Prostate gland (tissue), 2 donors: ENCODE measurements at regions not wholly inside any gene's neighbourhood (a gene's known extent, or its start where the extent isn't known, plus 50 kb on each side); places are given as distances from the start of the nearest gene placed in this dataset.

Experiments used
- DNase-seq: peaks from one replicate; pipeline ENCODE4 v3.0.0-alpha.2; 2019; ENCODE audit warnings: low spot score
- H3K27ac ChIP-seq, 2 donors: fragments of 200-600 bp; sonication (generic); 2 replicates each; pipeline ENCODE4 v1.5.1; 2017 to 2019
- H3K27me3 ChIP-seq: fragments of 200-600 bp; sonication (generic); replicated peaks from 2 replicates; pipeline ENCODE4 v1.5.1; 2019; ENCODE audit not compliant: insufficient read depth
- H3K36me3 ChIP-seq, 2 donors: fragments of 200-600 bp; sonication (generic); 1 replicate in 1 of 2; 2 replicates in 1 of 2; pipeline versions ENCODE4 v1.5.1 to v1.8.1; 2017 to 2019
- H3K4me1 ChIP-seq: fragments of 200-600 bp; sonication (generic); replicated peaks from 2 replicates; pipeline ENCODE4 v1.5.1; 2019
- H3K4me3 ChIP-seq, 2 donors: fragments of 200-600 bp; sonication (generic); 2 replicates each; pipeline ENCODE4 v1.5.1; 2017 to 2019
- H3K9me3 ChIP-seq: fragments of 200-600 bp; sonication (generic); 2 replicates; pipeline ENCODE4 v1.5.1; 2017
- CTCF ChIP-seq, 4 experiments: fragments of 200-600 bp in 2 of 4; fragments of 450-650 bp in 2 of 4; sonication (generic) in 2 of 4; IDR thresholded peaks; 1 replicate in 3 of 4; 2 replicates in 1 of 4; pipeline ENCODE4 v1.5.1; 2016 to 2019; ENCODE audit warnings: antibody characterized with exemption in 4 of 4, mild to moderate bottlenecking in 2 of 4, moderate library complexity in 2 of 4
- POLR2A ChIP-seq: fragments of 450-650 bp; IDR thresholded peaks from one replicate; pipeline ENCODE4 v1.6.1; 2016; ENCODE audit warnings: antibody characterized with exemption, mild to moderate bottlenecking
- POLR2AphosphoS5 ChIP-seq: sonication (generic); formaldehyde crosslinking; IDR thresholded peaks from one replicate; pipeline ENCODE4 v1.6.1; 2017; ENCODE audit warnings: antibody characterized with exemption
- WGBS: methylation state at CpG from one replicate; pipeline ENCODE4 v1.1.5; 2018; 5-methylcytosine and 5-hydroxymethylcytosine counted together
- intact Hi-C: fragments of 100-400 bp; cut with DNase I; formaldehyde crosslinking; loops from one replicate; pipeline ENCODE4 v1.14.2; 2022

GRCh38 chr12:17104801-17105200 lies 498.8 kb upstream of the LMO3 start:
- Histone ChIP-seq H3K4me3 (no peak overlapping the region), H3K4me1 (no peaks in the 10 kb centered on the region), H3K9me3 (no peaks in the 10 kb centered on the region), H3K27ac (no peak overlapping the region), H3K27me3 (no peaks in the 10 kb centered on the region), H3K36me3 (no peaks in the 10 kb centered on the region)
- TF ChIP-seq CTCF (IDR thresholded peaks at IDR 0.05) = no peak
- TF ChIP-seq POLR2A = no peak
- TF ChIP-seq POLR2AphosphoS5 = no peak
- 54% methylated on average over 2 of the region's 2 CpGs for WGBS
- intact Hi-C loops = no loop called here
- DNase-seq = no peak

- no peaks in the 10 kb centered on the region for H3K36me3 ChIP-seq
- WGBS = 84% methylated on average over 11 of the region's 11 CpGs
- no peak overlapping the region for H3K27ac ChIP-seq
- no peaks in the 10 kb centered on the region for H3K9me3 ChIP-seq
- H3K27me3 ChIP-seq = no peaks in the 10 kb centered on the region
- H3K4me3 ChIP-seq = no peak overlapping the region
- DNase-seq = no peak
- TF ChIP-seq POLR2AphosphoS5 (no peak), CTCF (IDR thresholded peaks at IDR 0.05) (no peak), POLR2A (no peak)
- intact Hi-C loops = no loop called here
- H3K4me1 ChIP-seq = no peaks in the 10 kb centered on the region
Observed at GRCh38 chr12:17097674-17098073, 491.7 kb upstream of the LMO3 start.

- Histone ChIP-seq H3K27ac (no peak overlapping the region), H3K36me3 (no peaks in the 10 kb centered on the region), H3K9me3 (no peaks in the 10 kb centered on the region), H3K4me1 (no peaks in the 10 kb centered on the region), H3K27me3 (no peaks in the 10 kb centered on the region), H3K4me3 (no peak overlapping the region)
- TF ChIP-seq POLR2AphosphoS5 (no peak), CTCF (IDR thresholded peaks at IDR 0.05) (no peak), POLR2A (no peak)
- no peak for DNase-seq
- intact Hi-C loops = no loop called here
Observed at GRCh38 chr12:17084831-17085230, 478.9 kb upstream of the LMO3 start.

DNA sequence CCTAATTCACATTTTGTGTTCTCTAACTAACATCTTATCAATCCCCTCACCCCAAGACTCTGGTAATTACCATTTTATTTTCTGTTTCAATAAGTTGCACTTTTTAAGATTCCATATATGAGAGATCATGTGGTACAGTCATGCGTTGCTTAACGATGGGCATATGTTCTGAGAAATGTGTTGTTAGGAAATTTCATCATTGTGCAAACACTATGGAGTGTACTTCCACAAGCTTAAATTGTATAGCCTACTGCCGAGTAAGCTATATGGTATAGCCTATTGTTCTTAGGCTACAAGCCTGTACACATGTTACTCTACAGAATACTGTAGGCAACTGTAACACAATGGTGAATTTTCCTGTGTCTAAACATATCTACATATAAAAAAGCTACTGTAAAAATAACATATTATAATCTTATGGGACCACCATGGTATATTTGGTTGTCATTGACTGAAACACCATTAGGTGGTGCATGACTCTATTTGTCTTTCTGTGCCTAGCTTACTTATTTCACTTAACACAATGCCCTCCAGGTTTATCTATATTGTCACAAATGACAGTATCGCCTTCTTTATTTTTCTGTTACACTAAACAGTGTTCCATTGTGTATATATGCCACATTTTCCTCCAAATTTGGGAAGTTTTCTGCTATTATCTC lies 473.4 kb upstream of the LMO3 start:
- H3K27ac ChIP-seq = no peak overlapping the region
- 91% methylated on average over 4 of the region's 4 CpGs for WGBS
- intact Hi-C loops = no loop called here
- DNase-seq = no peak
- H3K27me3 ChIP-seq = no peaks in the 10 kb centered on the region
- H3K4me1 ChIP-seq = no peaks in the 10 kb centered on the region
- no peak for TF ChIP-seq POLR2AphosphoS5
- no peaks in the 10 kb centered on the region for H3K36me3 ChIP-seq
- H3K9me3 ChIP-seq = no peaks in the 10 kb centered on the region
- H3K4me3 ChIP-seq = no peak overlapping the region

DNA sequence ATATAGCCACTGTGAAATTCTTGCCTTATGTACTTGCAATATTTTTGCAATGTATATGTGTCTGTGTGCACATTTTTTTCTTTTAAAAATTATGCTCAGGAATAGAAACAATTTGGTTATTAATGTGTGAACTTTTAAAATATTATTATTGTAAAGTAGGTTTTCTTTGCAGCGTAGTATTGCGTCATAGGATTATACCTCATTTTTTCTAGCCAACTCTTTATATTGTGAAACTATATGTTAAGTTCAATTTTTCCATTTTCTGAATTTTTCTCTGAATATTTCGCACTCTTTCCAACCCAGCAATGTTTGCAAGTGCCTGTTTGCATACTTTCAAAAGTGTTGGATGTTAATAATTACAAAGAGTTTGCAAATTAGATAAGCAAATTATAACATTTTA lies 471.6 kb upstream of the LMO3 start:
- Histone ChIP-seq H3K9me3 (no peaks in the 10 kb centered on the region), H3K27me3 (no peaks in the 10 kb centered on the region), H3K4me3 (no peak overlapping the region), H3K4me1 (no peaks in the 10 kb centered on the region), H3K36me3 (no peaks in the 10 kb centered on the region), H3K27ac (no peak overlapping the region)
- DNase-seq = no peak
- WGBS = 93% methylated on average over 3 of the region's 3 CpGs
- intact Hi-C loops = no loop called here
- TF ChIP-seq CTCF (IDR thresholded peaks at IDR 0.05) = no peak
- TF ChIP-seq POLR2A = no peak
- TF ChIP-seq POLR2AphosphoS5 = no peak
